ENCODE measurements at regions not wholly inside any gene's neighbourhood (a gene's known extent, or its start where the extent isn't known, plus 50 kb on each side); places are given as distances from the start of the nearest gene placed in this dataset.

DNA sequence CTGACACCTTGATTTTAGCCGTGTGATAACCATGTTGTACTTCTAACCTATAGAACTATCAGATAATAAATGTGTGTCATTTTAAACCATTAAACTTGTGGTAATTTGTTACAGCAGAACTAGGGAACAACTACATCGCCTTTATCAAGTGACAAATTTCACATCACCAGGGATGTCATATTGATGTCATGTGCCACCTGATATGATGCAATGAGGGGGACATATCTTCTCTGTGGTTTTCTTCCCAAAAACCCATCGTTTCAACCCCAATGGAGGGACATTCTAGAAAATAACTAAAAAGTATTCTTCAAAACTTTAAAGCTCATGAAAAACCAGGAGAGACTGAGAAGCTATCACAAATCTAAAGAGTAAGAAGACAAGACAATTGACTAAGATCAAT, 212.2 kb downstream of the ETV1 start:
- Histone ChIP-seq H3K9ac (ENCODE audit: low read depth in 1 of 2, low read length in 2 of 2) (no peak overlapping the region), H3K27ac (ENCODE audit: low read depth in 1 of 2, low read length in 2 of 2) (no peak overlapping the region), H3K27me3 (ENCODE audit: control insufficient read depth in 4 of 4, insufficient read depth in 4 of 4, low read length in 3 of 4) (no peaks in the 10 kb centered on the region), H3K36me3 (ENCODE audit: control insufficient read depth in 4 of 4, insufficient read depth in 3 of 4, low read depth in 1 of 4, low read length in 3 of 4) (no peaks in the 10 kb centered on the region), H3K9me3 (ENCODE audit: control insufficient read depth in 4 of 4, low read length in 3 of 4) (no peaks in the 10 kb centered on the region), H3K4me3 (ENCODE audit: low read depth in 1 of 3, low read length in 3 of 3) (no peak overlapping the region), H3K4me1 (ENCODE audit: control insufficient read depth in 4 of 4, insufficient read depth in 4 of 4, low read length in 3 of 4) (no peaks in the 10 kb centered on the region)
- TF ChIP-seq FOXA2 (IDR thresholded peaks at IDR 0.05) (no peak), JUND (IDR thresholded peaks at IDR 0.05) (no peak)
- TF ChIP-seq, protein P1, sequence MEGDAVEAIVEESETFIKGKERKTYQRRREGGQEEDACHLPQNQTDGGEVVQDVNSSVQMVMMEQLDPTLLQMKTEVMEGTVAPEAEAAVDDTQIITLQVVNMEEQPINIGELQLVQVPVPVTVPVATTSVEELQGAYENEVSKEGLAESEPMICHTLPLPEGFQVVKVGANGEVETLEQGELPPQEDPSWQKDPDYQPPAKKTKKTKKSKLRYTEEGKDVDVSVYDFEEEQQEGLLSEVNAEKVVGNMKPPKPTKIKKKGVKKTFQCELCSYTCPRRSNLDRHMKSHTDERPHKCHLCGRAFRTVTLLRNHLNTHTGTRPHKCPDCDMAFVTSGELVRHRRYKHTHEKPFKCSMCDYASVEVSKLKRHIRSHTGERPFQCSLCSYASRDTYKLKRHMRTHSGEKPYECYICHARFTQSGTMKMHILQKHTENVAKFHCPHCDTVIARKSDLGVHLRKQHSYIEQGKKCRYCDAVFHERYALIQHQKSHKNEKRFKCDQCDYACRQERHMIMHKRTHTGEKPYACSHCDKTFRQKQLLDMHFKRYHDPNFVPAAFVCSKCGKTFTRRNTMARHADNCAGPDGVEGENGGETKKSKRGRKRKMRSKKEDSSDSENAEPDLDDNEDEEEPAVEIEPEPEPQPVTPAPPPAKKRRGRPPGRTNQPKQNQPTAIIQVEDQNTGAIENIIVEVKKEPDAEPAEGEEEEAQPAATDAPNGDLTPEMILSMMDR (IDR thresholded peaks at IDR 0.05; ENCODE audit: low read depth, low read length, missing input control), result no peak
- no peak for DNase-seq (ENCODE audit: low spot score)
- 71% methylated on average over 3 of the region's 3 CpGs for WGBS

DNA sequence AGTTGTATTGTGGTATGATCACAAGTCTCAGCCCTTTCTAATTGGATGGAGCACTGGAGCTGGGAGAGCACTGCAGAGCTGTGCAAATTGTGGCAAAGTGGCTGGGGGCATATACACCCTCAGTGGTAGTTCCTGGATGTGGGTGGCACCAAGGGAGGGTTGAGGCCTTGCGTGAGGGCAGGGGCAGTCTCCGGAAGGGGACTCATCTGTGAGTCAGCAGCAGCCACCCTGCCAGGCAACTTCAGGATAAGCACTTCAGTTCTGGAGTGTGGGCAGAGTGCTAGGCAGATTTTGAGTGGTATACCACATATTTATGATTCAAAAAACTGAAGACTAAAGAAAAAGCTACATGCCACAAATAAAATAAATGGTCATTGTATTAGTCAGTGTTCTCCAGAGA, 210.5 kb downstream of the ETV1 start:
- DNase-seq (ENCODE audit: low spot score), result no peak
- no peaks in the 10 kb centered on the region for H3K36me3 ChIP-seq (ENCODE audit: control insufficient read depth in 4 of 4, insufficient read depth in 3 of 4, low read depth in 1 of 4, low read length in 3 of 4)
- 94% methylated on average over 2 of the region's 2 CpGs for WGBS
- H3K9ac ChIP-seq (ENCODE audit: low read depth in 1 of 2, low read length in 2 of 2), result no peak overlapping the region
- no peak for TF ChIP-seq GABPA (IDR thresholded peaks at IDR 0.05 in 1 of 2, conservative IDR thresholded peaks at IDR 0.05 in 1 of 2)
- no peak for TF ChIP-seq TAF1 (conservative IDR thresholded peaks at IDR 0.05)
- H3K27ac ChIP-seq (ENCODE audit: low read depth in 1 of 2, low read length in 2 of 2), result no peak overlapping the region
- H3K4me3 ChIP-seq (ENCODE audit: low read depth in 1 of 3, low read length in 3 of 3), result no peak overlapping the region
- H3K4me1 ChIP-seq (ENCODE audit: control insufficient read depth in 4 of 4, insufficient read depth in 4 of 4, low read length in 3 of 4), result no peaks in the 10 kb centered on the region
- H3K9me3 ChIP-seq (ENCODE audit: control insufficient read depth in 4 of 4, low read length in 3 of 4), result no peaks in the 10 kb centered on the region
- no peaks in the 10 kb centered on the region for H3K27me3 ChIP-seq (ENCODE audit: control insufficient read depth in 4 of 4, insufficient read depth in 4 of 4, low read length in 3 of 4)

DNA sequence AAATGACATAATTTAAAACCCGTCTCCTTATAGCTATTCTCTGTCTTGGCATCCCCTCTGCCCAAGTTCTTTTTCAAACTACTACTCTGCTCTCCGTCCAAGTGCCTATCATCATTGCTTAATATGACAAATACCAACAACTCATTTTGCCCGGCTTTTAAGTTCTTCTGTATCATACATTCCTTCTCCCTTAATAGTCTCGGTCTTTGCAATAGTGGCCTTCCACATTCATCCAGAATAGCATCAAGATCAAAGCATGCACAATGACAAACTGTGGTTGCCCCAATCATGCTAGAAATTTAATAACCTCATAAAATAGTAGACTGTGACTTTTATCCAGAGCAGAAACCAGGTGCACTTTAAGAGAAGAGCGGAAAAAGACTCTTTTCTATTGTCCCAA, 198.9 kb downstream of the ETV1 start:
- 75% methylated on average over 5 of the region's 5 CpGs for whole genome bisulfite sequencing
- H3K27me3 ChIP-seq (ENCODE audit: control insufficient read depth in 4 of 4, insufficient read depth in 4 of 4, low read length in 3 of 4), result no peaks in the 10 kb centered on the region
- no peaks in the 10 kb centered on the region for H3K4me1 ChIP-seq (ENCODE audit: control insufficient read depth in 4 of 4, insufficient read depth in 4 of 4, low read length in 3 of 4)
- no peak overlapping the region for H3K4me3 ChIP-seq (ENCODE audit: low read depth in 1 of 3, low read length in 3 of 3)
- no peaks in the 10 kb centered on the region for H3K9me3 ChIP-seq (ENCODE audit: control insufficient read depth in 4 of 4, low read length in 3 of 4)
- no peak overlapping the region for H3K27ac ChIP-seq (ENCODE audit: low read depth in 1 of 2, low read length in 2 of 2)
- TF ChIP-seq, protein P2, sequence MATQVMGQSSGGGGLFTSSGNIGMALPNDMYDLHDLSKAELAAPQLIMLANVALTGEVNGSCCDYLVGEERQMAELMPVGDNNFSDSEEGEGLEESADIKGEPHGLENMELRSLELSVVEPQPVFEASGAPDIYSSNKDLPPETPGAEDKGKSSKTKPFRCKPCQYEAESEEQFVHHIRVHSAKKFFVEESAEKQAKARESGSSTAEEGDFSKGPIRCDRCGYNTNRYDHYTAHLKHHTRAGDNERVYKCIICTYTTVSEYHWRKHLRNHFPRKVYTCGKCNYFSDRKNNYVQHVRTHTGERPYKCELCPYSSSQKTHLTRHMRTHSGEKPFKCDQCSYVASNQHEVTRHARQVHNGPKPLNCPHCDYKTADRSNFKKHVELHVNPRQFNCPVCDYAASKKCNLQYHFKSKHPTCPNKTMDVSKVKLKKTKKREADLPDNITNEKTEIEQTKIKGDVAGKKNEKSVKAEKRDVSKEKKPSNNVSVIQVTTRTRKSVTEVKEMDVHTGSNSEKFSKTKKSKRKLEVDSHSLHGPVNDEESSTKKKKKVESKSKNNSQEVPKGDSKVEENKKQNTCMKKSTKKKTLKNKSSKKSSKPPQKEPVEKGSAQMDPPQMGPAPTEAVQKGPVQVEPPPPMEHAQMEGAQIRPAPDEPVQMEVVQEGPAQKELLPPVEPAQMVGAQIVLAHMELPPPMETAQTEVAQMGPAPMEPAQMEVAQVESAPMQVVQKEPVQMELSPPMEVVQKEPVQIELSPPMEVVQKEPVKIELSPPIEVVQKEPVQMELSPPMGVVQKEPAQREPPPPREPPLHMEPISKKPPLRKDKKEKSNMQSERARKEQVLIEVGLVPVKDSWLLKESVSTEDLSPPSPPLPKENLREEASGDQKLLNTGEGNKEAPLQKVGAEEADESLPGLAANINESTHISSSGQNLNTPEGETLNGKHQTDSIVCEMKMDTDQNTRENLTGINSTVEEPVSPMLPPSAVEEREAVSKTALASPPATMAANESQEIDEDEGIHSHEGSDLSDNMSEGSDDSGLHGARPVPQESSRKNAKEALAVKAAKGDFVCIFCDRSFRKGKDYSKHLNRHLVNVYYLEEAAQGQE (IDR thresholded peaks at IDR 0.05), result no peak
- no peak for TF ChIP-seq RXRA (IDR thresholded peaks at IDR 0.05)
- TF ChIP-seq EGR1 (IDR thresholded peaks at IDR 0.05; ENCODE audit: low read depth in 2 of 2), result no peak
- no peak for TF ChIP-seq RAD21 (IDR thresholded peaks at IDR 0.05)
- no peak for TF ChIP-seq FOXA2 (IDR thresholded peaks at IDR 0.05)
- TF ChIP-seq JUND (IDR thresholded peaks at IDR 0.05), result no peak
- TF ChIP-seq, protein P1 (IDR thresholded peaks at IDR 0.05; ENCODE audit: low read depth, low read length, missing input control), result no peak
- DNase-seq (ENCODE audit: low spot score), result no peak
- H3K36me3 ChIP-seq (ENCODE audit: control insufficient read depth in 4 of 4, insufficient read depth in 3 of 4, low read depth in 1 of 4, low read length in 3 of 4), result no peaks in the 10 kb centered on the region
- H3K9ac ChIP-seq (ENCODE audit: low read depth in 1 of 2, low read length in 2 of 2), result no peak overlapping the region

Measured in liver (tissue), 8 donors.